SIG-M5 treated with dmso at 0.1 percent for 504 hours (cell line): ENCODE measurements at regions not wholly inside any gene's neighbourhood (a gene's known extent, or its start where the extent isn't known, plus 50 kb on each side); places are given as distances from the start of the nearest gene placed in this dataset.
A peak's percentile ranks its signal among the peaks of the same experiment; 100 is the strongest.

Experiments used
- DNase-seq: peaks from one replicate; lab custom pipeline; 2025; ENCODE audit not compliant: unreplicated experiment; lab: John Stamatoyannopoulos, UW

DNA sequence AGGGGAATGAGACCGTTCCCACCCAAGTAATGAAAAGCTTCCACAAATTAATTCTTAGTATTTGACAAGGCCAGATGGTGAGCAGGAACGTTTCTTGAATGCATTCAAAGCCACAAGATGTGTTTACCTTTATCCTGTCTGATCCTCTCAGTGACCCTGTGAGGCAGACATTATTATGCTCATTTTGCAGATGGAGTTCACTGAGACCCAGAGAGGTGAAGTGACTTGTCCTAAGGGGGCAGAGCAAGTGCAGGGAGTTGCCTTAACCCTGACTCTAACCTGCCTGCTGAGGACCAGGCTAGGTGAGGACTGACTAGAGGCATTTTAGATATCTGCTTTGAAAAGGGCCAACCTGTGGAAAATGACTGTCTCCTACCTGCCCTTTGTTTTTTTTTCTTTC, 156.7 kb downstream of the HAPSTR1 start:
- DNase-seq, result no peak

- no peak for DNase-seq
Measured at GRCh38 chr16:9249534-9249933, 158.1 kb downstream of the HAPSTR1 start.

DNA sequence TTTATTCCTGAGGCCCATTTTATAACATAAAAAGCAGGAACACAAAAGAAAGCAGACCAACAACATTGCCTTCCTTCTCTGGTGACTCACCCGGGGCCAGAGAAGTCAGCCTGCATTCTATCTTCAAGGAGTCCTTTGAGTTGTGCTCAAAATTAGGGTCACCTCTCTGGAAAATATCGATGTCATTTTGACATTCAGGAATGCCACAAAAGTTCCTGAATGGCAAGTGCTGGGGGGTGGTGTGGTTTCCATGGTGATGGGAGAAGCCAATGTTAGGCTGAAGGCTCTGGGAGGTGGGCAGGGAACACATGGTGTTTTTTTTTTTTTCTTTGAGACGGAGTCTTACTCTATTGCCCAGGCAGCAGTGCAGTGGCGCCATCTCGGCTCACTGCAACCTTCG, 159.6 kb downstream of the HAPSTR1 start:
- no peak for DNase-seq

DNA sequence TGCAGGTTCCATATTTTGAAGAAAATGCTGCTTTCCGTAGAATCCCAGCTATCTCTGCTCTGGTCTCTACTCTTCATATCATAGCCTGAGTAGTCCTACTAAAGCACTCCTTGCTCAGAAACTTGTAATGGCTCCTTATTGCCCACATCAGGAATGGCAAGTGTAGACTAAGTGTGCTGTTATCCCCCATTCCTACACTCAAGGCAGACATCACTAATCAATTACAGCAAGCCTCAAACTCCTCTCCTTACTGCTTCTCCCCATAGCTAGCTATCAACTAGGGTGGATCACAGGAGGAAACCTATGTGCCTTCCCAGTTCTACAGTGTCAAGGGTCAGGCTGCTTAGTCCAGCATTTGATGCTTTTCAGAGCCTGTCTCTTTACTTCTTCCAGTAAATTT, 163.4 kb downstream of the HAPSTR1 start:
- DNase-seq, result no peak

DNA sequence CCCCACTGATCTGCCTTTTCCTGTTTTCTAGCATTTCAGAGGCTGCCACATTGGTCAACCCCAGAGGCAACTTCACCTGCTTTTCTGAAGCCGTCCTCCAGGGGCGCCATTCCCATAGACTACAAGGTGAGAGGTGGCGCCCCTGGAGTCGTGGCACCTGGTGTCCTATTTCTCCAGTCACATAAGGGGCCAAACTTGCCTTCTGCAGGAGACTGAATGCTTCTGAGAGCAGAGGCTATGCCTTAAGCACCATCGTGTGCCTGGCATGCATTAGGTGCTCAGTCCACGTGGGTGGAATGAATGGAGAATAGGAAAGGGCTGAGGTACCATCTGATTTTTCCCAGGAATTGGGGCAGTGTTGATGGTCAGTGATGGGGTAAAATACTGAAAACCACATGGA, 164.8 kb downstream of the HAPSTR1 start:
- peak; percentile 16 for DNase-seq

DNA sequence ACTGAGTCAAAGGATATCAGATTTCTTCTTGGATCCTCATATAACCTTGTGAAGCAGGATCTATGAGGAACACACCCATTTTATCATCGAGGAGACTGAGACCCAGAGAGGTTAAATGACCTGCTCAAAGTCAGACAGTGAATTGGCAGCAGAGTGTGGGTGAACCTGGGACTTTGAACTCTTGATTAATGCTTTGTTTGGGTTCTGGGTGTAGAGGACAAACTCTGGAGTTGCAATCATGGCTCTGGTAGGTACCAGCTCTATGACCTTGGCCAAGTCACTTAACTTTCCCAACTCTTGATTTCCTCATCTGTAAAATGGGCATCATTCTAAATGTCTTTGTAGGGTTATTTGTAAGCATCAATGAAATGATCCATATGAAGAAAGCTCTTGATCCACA, 166.4 kb downstream of the HAPSTR1 start:
- DNase-seq, result no peak

GRCh38 chr16:9258423-9259051, 167.1 kb downstream of the HAPSTR1 start:
- peak; percentile 33 for DNase-seq

GRCh38 chr16:9259914-9260608, 168.6 kb downstream of the HAPSTR1 start:
- no peak for DNase-seq

- DNase-seq, result no peak
Measured at GRCh38 chr16:9260666-9261065, 169.2 kb downstream of the HAPSTR1 start.

GRCh38 chr16:9261376-9261775, 169.9 kb downstream of the HAPSTR1 start:
- no peak for DNase-seq

- no peak for DNase-seq
Measured at GRCh38 chr16:9262941-9263715, 171.7 kb downstream of the HAPSTR1 start.

GRCh38 chr16:9264067-9264466, 172.6 kb downstream of the HAPSTR1 start:
- no peak for DNase-seq

GRCh38 chr16:9268446-9268845, 177.0 kb downstream of the HAPSTR1 start:
- DNase-seq, result no peak

- DNase-seq, result no peak
Measured at GRCh38 chr16:9270424-9270823, 179.0 kb downstream of the HAPSTR1 start.

DNA sequence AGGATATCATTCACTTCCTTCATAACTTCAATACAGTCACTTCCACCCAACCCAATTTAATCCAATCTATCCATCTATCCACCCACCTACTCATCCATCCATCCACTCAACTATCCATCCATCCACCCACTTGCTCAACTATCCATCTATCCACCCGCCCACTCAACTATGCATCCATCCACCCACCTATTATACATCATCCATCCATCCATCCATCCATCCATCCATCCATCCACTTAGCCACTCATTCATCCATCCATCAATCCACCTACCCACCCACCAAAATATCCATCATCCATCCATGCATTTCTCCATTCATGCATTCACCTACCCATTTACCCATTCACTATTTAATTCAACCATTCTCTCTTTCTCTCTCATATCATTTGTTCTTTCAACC, 179.5 kb downstream of the HAPSTR1 start:
- no peak for DNase-seq

- DNase-seq, result no peak
Measured at GRCh38 chr16:9271841-9272240, 180.4 kb downstream of the HAPSTR1 start.

DNA sequence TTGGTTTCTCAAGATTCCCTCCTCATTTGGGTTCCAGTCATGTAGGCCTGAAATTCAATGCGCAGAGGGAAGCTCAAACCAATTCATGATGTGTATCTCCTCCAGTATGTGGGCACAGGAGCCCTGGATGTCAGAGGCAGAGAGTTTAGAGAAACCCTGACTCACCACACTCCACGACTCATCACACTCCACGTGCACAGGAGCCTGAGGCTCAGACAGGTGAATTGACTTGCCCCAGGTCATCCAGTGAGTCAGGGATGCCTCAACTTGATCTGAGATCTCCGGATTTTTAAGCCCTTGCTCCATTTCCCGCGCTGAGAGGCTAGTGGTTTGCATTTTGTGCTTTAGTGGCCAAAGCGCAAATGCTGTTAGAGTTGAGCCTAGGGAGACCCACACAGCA, 183.9 kb downstream of the HAPSTR1 start:
- DNase-seq, result no peak

- DNase-seq, result no peak
Measured at GRCh38 chr16:9275816-9276354, 184.4 kb downstream of the HAPSTR1 start.

- peak; percentile 86 for DNase-seq
Measured at GRCh38 chr16:9279291-9280068, 188.0 kb downstream of the HAPSTR1 start.

- DNase-seq, result no peak
Measured at GRCh38 chr16:9280069-9280466, 188.6 kb downstream of the HAPSTR1 start.

GRCh38 chr16:9286930-9287329, 195.5 kb downstream of the HAPSTR1 start:
- DNase-seq, result no peak
